IPS-20b (cell line): ENCODE measurements at regions not wholly inside any gene's neighbourhood (a gene's known extent, or its start where the extent isn't known, plus 50 kb on each side); places are given as distances from the start of the nearest gene placed in this dataset.

ENCODE experiments used
- H3K27ac ChIP-seq: one replicate; pipeline ENCODE4 v1.5.1; 2013; ENCODE audit warnings: low read length
- H3K27me3 ChIP-seq: 2 replicates; pipeline ENCODE4 v1.6.1; 2013; ENCODE audit warnings: mild to moderate bottlenecking, low read length, inconsistent platforms; ENCODE audit not compliant: insufficient read depth
- H3K36me3 ChIP-seq: 2 replicates; pipeline ENCODE4 v1.6.1; 2013; ENCODE audit warnings: low read depth, mild to moderate bottlenecking, inconsistent platforms, low read length, moderate library complexity; ENCODE audit not compliant: insufficient read depth
- H3K4me1 ChIP-seq: 2 replicates; pipeline ENCODE4 v1.6.1; 2013; ENCODE audit warnings: mild to moderate bottlenecking, control low read depth, inconsistent platforms, low read length, moderate library complexity; ENCODE audit not compliant: insufficient read depth
- H3K4me3 ChIP-seq: 2 replicates; pipeline ENCODE4 v1.5.1; 2013; ENCODE audit warnings: mild to moderate bottlenecking, low read length, inconsistent platforms
- H3K9ac ChIP-seq: 2 replicates; pipeline ENCODE4 v1.6.1; 2013; ENCODE audit warnings: low read depth, mild to moderate bottlenecking, inconsistent platforms, low read length, moderate library complexity
- H3K9me3 ChIP-seq: 2 replicates; pipeline ENCODE4 v1.6.1; 2013; ENCODE audit warnings: mild to moderate bottlenecking, low read depth, low read length, inconsistent platforms; ENCODE audit not compliant: insufficient read depth

DNA sequence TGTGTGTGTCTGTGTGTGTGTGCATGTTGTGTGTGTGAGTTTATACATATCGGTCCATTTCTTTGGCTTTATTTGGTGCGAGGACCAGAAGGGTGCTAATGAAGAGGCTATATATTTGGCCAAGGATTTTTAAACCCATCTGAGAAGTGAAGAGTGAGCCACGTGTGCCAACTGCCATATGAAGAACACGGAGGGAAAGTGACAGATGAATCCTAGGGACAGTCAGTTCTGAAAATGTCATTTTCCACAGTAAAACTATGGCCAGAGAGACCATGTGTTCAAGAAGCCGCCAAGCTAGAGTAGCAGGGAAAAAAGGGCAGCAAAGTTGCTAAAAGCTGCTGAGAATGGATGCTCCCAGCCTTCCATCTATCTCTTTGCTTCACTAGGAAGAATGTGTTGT lies 297.3 kb upstream of the LMCD1 start:
- Histone ChIP-seq H3K27me3 (no peaks in the 10 kb centered on the region), H3K9ac (no peak overlapping the region), H3K4me3 (no peak overlapping the region), H3K27ac (no peak overlapping the region), H3K9me3 (no peaks in the 10 kb centered on the region), H3K4me1 (no peaks in the 10 kb centered on the region), H3K36me3 (no peaks in the 10 kb centered on the region)

- no peaks in the 10 kb centered on the region for H3K4me1 ChIP-seq
Observed at GRCh38 chr3:8204853-8205650, 296.6 kb upstream of the LMCD1 start.

DNA sequence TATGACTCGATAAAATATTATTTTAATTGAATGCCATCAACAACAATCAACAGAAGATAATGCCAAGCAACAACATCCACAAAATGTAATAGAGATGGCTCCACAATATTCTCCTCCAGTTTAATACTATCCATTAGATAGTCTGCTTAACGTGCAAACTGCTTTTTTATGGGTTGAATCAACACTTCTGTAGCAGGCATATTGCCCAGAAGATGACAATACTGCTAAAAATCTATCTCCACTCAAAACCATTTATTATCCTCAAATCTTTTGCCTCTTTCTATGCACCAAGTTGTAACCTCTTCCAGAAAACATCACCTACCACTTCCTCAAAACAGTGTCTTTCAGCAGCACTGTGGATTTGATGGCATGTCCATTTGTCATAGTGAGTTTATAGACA lies 295.7 kb upstream of the LMCD1 start:
- Histone ChIP-seq H3K9me3 (no peaks in the 10 kb centered on the region), H3K9ac (no peak overlapping the region), H3K4me3 (no peak overlapping the region), H3K27me3 (no peaks in the 10 kb centered on the region), H3K27ac (no peak overlapping the region), H3K4me1 (no peaks in the 10 kb centered on the region), H3K36me3 (no peaks in the 10 kb centered on the region)

More at GRCh38 chr3:8204853-8205650, 296.6 kb upstream of the LMCD1 start:
- Histone ChIP-seq H3K36me3 (no peaks in the 10 kb centered on the region), H3K27ac (no peak overlapping the region), H3K9me3 (no peaks in the 10 kb centered on the region), H3K4me3 (no peak overlapping the region), H3K9ac (no peak overlapping the region), H3K27me3 (no peaks in the 10 kb centered on the region)

DNA sequence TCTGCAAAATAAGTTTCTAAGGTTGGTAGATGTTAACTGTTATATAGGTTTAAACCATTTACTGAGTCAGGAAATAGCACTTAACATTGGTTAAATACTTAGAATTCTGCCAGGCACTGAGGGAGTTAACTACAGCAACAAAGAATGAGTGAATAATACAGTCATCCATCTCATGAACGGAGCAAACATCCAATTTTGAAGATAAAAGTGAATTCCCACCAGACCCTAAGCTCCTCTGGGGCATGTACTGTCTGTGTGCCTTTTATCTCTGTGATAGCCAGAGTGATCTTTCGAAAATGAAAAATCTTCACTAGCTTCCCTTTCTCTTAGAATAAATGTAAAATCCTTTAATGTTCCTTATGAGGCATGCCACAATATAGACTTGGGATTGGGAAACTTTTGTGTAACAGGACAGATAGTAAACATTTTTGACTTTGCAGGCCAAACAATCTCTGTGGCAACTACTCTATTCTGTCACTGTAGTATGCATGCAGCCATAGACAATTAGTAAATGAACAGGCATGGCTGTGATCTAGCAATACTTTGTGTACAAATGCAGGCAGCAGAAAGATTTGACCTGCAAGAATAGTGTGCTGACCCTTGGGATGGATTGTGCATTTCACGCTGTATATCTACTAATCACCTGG lies 294.5 kb upstream of the LMCD1 start:
- H3K36me3 ChIP-seq = no peaks in the 10 kb centered on the region
- H3K9ac ChIP-seq = no peak overlapping the region
- H3K4me3 ChIP-seq = no peak overlapping the region
- no peaks in the 10 kb centered on the region for H3K27me3 ChIP-seq
- no peaks in the 10 kb centered on the region for H3K4me1 ChIP-seq
- H3K9me3 ChIP-seq = no peaks in the 10 kb centered on the region
- no peak overlapping the region for H3K27ac ChIP-seq

DNA sequence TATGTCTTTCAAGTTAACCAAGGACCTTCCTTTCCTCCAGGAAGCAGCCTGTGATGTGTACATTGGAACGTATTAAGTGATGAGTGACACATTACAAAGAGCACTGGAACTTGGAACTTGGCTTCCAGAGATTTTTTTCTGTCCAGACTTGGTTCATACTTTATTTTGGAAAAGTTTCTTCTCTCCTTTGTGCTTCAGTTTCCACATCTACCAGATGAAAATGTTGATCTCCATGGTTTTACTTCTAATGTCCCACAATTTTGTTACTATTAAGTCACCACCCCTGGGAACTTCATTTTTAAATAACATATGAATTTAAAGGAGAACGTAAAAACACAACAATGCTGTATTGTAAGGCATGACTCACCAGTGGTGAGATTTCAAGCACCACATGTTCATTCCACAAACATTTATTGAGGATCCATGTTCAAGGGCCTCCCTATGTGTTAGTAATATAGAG lies 290.7 kb upstream of the LMCD1 start:
- Histone ChIP-seq H3K27ac (no peak overlapping the region), H3K4me1 (no peaks in the 10 kb centered on the region), H3K36me3 (no peaks in the 10 kb centered on the region), H3K27me3 (no peaks in the 10 kb centered on the region), H3K9me3 (no peaks in the 10 kb centered on the region), H3K4me3 (no peak overlapping the region), H3K9ac (no peak overlapping the region)

DNA sequence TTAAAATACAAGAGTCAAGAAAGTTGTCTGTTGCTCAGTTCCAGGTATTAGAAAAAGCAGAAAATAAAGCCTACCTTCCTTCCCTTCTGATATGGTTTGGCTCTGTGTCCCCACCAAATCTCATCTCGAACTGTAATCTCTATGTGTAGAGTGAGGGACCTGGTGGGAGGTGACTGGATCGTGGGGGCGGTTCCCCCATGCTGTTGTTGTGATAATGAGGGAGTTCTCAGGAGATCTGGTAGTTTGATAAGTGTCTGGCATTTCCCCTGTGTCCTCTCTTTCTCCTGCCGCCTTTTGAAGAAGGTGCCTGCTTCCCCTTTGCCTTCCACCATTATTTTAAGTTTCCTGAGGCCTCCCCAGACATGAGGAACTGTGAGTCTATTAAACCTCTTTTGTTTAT lies 288.8 kb upstream of the LMCD1 start:
- Histone ChIP-seq H3K36me3 (no peaks in the 10 kb centered on the region), H3K9me3 (no peaks in the 10 kb centered on the region), H3K4me3 (no peak overlapping the region), H3K4me1 (no peaks in the 10 kb centered on the region), H3K27ac (no peak overlapping the region), H3K27me3 (no peaks in the 10 kb centered on the region), H3K9ac (no peak overlapping the region)

DNA sequence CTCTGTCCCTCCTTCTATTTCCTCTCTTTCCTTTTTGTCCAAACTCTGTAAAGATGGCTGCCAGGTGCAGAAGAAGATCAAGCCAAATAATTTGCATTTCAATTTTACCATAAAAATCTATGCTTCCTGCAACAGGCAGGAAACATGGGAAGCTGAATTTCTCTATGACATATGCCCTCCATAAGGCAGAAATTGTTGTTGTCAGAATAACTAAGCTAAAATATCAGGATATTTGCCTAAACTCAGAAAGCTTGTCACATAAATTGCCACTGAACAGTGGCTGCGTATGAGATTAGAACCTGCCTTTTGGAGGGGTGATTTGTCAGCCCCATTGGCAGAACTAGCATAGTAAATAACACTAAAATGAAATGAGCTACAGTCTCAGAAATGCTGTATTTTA lies 288.3 kb upstream of the LMCD1 start:
- Histone ChIP-seq H3K4me3 (no peak overlapping the region; the same call in 1 of the 2 replicates), H3K9ac (no peak overlapping the region), H3K27me3 (no peaks in the 10 kb centered on the region), H3K27ac (no peak overlapping the region), H3K36me3 (no peaks in the 10 kb centered on the region), H3K9me3 (no peaks in the 10 kb centered on the region), H3K4me1 (no peaks in the 10 kb centered on the region)

DNA sequence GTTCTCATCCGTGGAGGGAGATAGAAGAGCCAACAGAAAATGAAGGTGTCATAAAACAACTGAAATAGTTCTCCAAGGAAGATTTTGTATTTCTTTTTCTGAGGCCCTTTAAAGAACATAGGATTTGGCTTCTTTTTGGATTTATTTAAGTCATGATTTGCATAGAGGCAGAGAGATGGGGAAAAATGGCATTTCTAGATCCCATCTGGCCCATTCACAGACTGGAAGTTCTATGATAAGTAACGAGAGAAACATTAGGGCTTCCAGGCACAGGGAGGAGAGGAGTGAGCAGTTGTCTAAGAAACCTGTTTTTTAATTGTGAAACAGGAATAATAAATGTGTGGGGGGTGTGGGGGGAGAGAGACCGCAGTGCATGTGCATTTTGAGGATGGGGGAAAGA lies 285.8 kb upstream of the LMCD1 start:
- Histone ChIP-seq H3K4me1 (no peaks in the 10 kb centered on the region), H3K9ac (no peak overlapping the region), H3K4me3 (no peak overlapping the region), H3K27me3 (no peaks in the 10 kb centered on the region), H3K9me3 (no peaks in the 10 kb centered on the region), H3K27ac (no peak overlapping the region), H3K36me3 (no peaks in the 10 kb centered on the region)

DNA sequence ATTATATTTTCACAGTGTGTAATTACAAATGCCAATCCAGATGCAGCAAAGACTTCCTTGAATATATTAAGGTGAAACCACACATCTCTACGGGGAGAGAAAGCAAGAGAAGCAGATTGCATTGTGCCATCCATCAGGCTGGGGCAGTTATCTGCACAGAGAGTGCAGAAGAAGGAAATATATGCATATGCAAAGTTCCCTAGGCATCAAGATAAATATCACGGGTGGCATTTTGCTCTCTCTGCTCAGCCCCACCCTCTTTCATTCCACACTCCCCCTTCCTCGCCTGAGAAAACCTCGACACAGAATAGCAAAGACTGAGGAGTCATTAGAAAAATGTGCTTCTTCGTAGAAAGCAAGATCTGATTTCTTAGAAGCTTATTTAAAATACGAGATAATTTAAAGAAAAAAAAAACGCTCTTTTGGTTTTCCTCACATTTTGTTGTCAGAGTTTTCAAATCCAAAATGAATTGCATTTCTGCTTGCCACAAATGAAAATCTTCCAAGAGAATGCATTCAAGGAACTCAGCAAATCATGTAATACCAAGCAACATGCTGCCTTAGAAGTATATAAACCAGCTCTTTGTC lies 283.2 kb upstream of the LMCD1 start:
- H3K4me1 ChIP-seq = no peaks in the 10 kb centered on the region
- H3K9ac ChIP-seq = no peak overlapping the region
- no peaks in the 10 kb centered on the region for H3K9me3 ChIP-seq
- no peak overlapping the region for H3K4me3 ChIP-seq
- H3K27me3 ChIP-seq = no peaks in the 10 kb centered on the region
- no peaks in the 10 kb centered on the region for H3K36me3 ChIP-seq
- no peak overlapping the region for H3K27ac ChIP-seq

- H3K9me3 ChIP-seq = no peaks in the 10 kb centered on the region
- H3K9ac ChIP-seq = no peak overlapping the region
- no peak overlapping the region for H3K4me3 ChIP-seq
- H3K4me1 ChIP-seq = no peaks in the 10 kb centered on the region
- no peaks in the 10 kb centered on the region for H3K36me3 ChIP-seq
- no peaks in the 10 kb centered on the region for H3K27me3 ChIP-seq
- H3K27ac ChIP-seq = no peak overlapping the region
Observed at GRCh38 chr3:8220291-8220690, 281.3 kb upstream of the LMCD1 start.

- no peaks in the 10 kb centered on the region for H3K4me1 ChIP-seq
- H3K36me3 ChIP-seq = no peaks in the 10 kb centered on the region
- H3K4me3 ChIP-seq = no peak overlapping the region
- no peaks in the 10 kb centered on the region for H3K9me3 ChIP-seq
- no peak overlapping the region for H3K9ac ChIP-seq
- H3K27me3 ChIP-seq = no peaks in the 10 kb centered on the region
- no peak overlapping the region for H3K27ac ChIP-seq
Observed at GRCh38 chr3:8223766-8224165, 277.9 kb upstream of the LMCD1 start.

DNA sequence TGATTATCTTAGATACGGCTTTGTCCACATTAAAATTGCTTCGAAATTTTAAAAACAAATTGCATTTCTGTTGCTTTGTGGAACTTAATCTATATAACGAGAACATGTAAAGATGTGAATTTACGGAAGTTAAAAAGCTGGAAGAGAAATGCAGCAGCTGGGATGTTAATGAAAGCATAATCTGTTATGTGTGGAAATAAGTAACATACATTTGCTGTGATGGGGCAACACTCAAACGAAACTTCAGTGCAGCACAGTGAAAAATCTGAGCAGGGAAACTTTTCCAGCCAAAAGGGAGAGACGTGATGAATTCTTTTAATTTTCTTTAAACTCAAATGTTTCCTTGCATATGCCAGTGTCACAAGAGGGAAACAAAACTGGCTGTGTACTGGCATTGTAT lies 276.7 kb upstream of the LMCD1 start:
- Histone ChIP-seq H3K9ac (no peak overlapping the region), H3K36me3 (no peaks in the 10 kb centered on the region), H3K4me3 (no peak overlapping the region), H3K27me3 (no peaks in the 10 kb centered on the region), H3K4me1 (no peaks in the 10 kb centered on the region), H3K9me3 (no peaks in the 10 kb centered on the region), H3K27ac (no peak overlapping the region)
